Liver (tissue), 3 donors: ENCODE measurements at regions not wholly inside any gene's neighbourhood (a gene's known extent, or its start where the extent isn't known, plus 50 kb on each side); places are given as distances from the start of the nearest gene placed in this dataset.

Source experiments
- EGR1 ChIP-seq, 2 donors: IDR thresholded peaks; 2 replicates each; pipeline ENCODE4 v1.6.1; 2016 to 2018; ENCODE audit warnings: antibody characterized with exemption in 2 of 2, low read depth in 2 of 2
- FOXA1 ChIP-seq: IDR thresholded peaks from 2 replicates; pipeline ENCODE4 v1.6.1; 2016; ENCODE audit warnings: antibody characterized with exemption
- GABPA ChIP-seq, 2 donors: IDR thresholded peaks in 1 of 2; conservative IDR thresholded peaks in 1 of 2; 2 replicates each; pipeline ENCODE4 v1.6.1; 2016; ENCODE audit warnings: antibody characterized with exemption in 2 of 2, mild to moderate bottlenecking in 1 of 2, moderate library complexity in 1 of 2
- JUND ChIP-seq, 2 donors: IDR thresholded peaks; 2 replicates each; pipeline ENCODE4 v1.6.1; 2016; ENCODE audit warnings: antibody characterized with exemption in 2 of 2
- NR2F2 ChIP-seq: IDR thresholded peaks from 2 replicates; pipeline ENCODE4 v1.6.1; 2016; ENCODE audit warnings: antibody characterized with exemption
- RAD21 ChIP-seq, 2 donors: IDR thresholded peaks; 2 replicates each; pipeline ENCODE4 v1.6.1; 2016; ENCODE audit warnings: antibody characterized with exemption in 2 of 2, mild to moderate bottlenecking in 2 of 2
- RXRA ChIP-seq, 2 donors: IDR thresholded peaks; 2 replicates each; pipeline ENCODE4 v1.6.1; 2017 to 2018; ENCODE audit warnings: antibody characterized with exemption in 2 of 2, mild to moderate bottlenecking in 1 of 2
- TAF1 ChIP-seq: conservative IDR thresholded peaks from 2 replicates; pipeline ENCODE4 v1.6.1; 2016; ENCODE audit warnings: antibody characterized with exemption, mild to moderate bottlenecking
- YY1 ChIP-seq: IDR thresholded peaks from 2 replicates; pipeline ENCODE4 v1.6.1; 2016; ENCODE audit warnings: antibody characterized with exemption, mild to moderate bottlenecking
- TF ChIP-seq, protein P1 (sequence below): fragments of 150-350 bp; IDR thresholded peaks from 2 replicates; pipeline ENCODE4 v1.5.1; 2017; ENCODE audit warnings: improper control_type of control experiment, low read depth, low read length; ENCODE audit not compliant: missing input control
- TF ChIP-seq, protein P2 (sequence below): IDR thresholded peaks from 2 replicates; pipeline ENCODE4 v1.6.1; 2016; ENCODE audit warnings: antibody characterized with exemption
- TF ChIP-seq, protein P3 (sequence below): IDR thresholded peaks from 2 replicates; pipeline ENCODE4 v1.6.1; 2016; ENCODE audit warnings: antibody characterized with exemption, mild to moderate bottlenecking
- TF ChIP-seq, protein P4 (sequence below): IDR thresholded peaks from 2 replicates; pipeline ENCODE4 v1.6.1; 2016; ENCODE audit warnings: antibody characterized with exemption
- donor health status: healthy.
- donor health status: healthy.

DNA sequence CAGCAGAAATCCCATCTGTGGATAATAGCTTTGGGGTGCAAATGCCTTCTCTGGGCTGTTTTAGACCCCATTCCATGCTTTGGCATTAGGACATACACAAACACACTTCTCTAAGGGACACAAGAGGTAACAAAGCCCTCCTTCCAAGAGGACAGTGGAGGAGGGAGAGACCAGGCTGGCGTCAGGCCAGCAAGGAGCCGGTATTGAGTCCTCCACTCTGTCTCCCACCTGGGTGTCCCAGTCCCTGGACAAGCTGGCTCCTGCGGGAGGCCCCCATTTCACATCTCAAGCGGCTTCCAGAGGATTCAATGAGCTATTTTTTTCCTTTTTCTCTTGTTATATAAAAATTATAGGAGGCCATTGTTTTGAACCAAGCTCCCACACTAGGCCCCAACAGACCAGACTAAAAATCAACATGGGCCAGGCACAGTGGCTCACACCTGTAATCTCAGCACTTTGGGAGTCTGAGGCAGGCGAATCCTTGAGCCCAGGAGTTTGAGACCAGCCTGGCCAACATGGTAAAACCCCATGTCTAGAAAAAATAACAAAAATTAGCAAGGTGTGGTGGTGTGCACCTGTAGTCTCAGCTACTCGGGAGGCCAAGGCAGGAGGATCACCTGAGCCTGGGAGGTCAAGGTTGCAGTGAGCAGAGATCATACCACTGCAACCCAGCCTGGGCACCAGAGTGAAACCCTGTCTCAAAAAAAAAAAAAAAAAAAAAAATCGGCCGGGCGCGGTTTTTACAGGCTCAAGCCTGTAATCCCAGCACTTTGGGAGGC is 142.9 kb downstream of the TOMM20 start:
- TF ChIP-seq, protein P1, sequence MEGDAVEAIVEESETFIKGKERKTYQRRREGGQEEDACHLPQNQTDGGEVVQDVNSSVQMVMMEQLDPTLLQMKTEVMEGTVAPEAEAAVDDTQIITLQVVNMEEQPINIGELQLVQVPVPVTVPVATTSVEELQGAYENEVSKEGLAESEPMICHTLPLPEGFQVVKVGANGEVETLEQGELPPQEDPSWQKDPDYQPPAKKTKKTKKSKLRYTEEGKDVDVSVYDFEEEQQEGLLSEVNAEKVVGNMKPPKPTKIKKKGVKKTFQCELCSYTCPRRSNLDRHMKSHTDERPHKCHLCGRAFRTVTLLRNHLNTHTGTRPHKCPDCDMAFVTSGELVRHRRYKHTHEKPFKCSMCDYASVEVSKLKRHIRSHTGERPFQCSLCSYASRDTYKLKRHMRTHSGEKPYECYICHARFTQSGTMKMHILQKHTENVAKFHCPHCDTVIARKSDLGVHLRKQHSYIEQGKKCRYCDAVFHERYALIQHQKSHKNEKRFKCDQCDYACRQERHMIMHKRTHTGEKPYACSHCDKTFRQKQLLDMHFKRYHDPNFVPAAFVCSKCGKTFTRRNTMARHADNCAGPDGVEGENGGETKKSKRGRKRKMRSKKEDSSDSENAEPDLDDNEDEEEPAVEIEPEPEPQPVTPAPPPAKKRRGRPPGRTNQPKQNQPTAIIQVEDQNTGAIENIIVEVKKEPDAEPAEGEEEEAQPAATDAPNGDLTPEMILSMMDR = no peak
- no peak for TF ChIP-seq YY1
- no peak for TF ChIP-seq FOXA1
- TF ChIP-seq TAF1 = no peak
- no peak for TF ChIP-seq JUND (IDR thresholded peaks at IDR 0.05)
- TF ChIP-seq, protein P2, sequence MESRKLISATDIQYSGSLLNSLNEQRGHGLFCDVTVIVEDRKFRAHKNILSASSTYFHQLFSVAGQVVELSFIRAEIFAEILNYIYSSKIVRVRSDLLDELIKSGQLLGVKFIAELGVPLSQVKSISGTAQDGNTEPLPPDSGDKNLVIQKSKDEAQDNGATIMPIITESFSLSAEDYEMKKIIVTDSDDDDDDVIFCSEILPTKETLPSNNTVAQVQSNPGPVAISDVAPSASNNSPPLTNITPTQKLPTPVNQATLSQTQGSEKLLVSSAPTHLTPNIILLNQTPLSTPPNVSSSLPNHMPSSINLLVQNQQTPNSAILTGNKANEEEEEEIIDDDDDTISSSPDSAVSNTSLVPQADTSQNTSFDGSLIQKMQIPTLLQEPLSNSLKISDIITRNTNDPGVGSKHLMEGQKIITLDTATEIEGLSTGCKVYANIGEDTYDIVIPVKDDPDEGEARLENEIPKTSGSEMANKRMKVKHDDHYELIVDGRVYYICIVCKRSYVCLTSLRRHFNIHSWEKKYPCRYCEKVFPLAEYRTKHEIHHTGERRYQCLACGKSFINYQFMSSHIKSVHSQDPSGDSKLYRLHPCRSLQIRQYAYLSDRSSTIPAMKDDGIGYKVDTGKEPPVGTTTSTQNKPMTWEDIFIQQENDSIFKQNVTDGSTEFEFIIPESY = no peak
- TF ChIP-seq, protein P3, sequence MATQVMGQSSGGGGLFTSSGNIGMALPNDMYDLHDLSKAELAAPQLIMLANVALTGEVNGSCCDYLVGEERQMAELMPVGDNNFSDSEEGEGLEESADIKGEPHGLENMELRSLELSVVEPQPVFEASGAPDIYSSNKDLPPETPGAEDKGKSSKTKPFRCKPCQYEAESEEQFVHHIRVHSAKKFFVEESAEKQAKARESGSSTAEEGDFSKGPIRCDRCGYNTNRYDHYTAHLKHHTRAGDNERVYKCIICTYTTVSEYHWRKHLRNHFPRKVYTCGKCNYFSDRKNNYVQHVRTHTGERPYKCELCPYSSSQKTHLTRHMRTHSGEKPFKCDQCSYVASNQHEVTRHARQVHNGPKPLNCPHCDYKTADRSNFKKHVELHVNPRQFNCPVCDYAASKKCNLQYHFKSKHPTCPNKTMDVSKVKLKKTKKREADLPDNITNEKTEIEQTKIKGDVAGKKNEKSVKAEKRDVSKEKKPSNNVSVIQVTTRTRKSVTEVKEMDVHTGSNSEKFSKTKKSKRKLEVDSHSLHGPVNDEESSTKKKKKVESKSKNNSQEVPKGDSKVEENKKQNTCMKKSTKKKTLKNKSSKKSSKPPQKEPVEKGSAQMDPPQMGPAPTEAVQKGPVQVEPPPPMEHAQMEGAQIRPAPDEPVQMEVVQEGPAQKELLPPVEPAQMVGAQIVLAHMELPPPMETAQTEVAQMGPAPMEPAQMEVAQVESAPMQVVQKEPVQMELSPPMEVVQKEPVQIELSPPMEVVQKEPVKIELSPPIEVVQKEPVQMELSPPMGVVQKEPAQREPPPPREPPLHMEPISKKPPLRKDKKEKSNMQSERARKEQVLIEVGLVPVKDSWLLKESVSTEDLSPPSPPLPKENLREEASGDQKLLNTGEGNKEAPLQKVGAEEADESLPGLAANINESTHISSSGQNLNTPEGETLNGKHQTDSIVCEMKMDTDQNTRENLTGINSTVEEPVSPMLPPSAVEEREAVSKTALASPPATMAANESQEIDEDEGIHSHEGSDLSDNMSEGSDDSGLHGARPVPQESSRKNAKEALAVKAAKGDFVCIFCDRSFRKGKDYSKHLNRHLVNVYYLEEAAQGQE = no peak
- TF ChIP-seq GABPA (IDR thresholded peaks at IDR 0.05 in 1 of 2, conservative IDR thresholded peaks at IDR 0.05 in 1 of 2) = no peak
- TF ChIP-seq NR2F2 = no peak
- TF ChIP-seq EGR1 (IDR thresholded peaks at IDR 0.05; ENCODE audit: low read depth in 2 of 2) = no peak
- TF ChIP-seq, protein P4, sequence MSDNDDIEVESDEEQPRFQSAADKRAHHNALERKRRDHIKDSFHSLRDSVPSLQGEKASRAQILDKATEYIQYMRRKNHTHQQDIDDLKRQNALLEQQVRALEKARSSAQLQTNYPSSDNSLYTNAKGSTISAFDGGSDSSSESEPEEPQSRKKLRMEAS = no peak
- TF ChIP-seq RAD21 (IDR thresholded peaks at IDR 0.05) = no peak
- no peak for TF ChIP-seq RXRA (IDR thresholded peaks at IDR 0.05)
